ENCODE measurements at regions not wholly inside any gene's neighbourhood (a gene's known extent, or its start where the extent isn't known, plus 50 kb on each side); places are given as distances from the start of the nearest gene placed in this dataset.
A peak's percentile ranks its signal among the peaks of the same experiment; 100 is the strongest.

DNA sequence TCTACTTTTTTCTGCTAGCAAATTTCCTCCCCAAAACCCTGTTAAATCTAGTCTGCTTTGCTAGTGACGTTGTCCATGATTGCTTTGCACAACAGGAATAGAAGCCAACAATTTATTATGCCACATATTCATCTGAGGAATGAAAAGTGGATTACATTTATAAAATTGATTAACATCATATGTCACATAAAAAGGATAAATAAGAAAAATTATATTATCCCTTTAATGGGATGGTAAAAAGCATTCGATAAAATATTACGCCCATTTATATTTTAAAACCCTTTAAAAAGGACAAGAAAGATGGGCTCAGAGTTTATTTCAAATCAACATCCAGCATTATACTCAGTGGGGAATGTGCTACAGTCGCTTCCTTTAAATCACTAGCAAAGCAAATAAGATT, 991.7 kb downstream of the DIAPH3 start:
- DNase-seq: no peak

DNA sequence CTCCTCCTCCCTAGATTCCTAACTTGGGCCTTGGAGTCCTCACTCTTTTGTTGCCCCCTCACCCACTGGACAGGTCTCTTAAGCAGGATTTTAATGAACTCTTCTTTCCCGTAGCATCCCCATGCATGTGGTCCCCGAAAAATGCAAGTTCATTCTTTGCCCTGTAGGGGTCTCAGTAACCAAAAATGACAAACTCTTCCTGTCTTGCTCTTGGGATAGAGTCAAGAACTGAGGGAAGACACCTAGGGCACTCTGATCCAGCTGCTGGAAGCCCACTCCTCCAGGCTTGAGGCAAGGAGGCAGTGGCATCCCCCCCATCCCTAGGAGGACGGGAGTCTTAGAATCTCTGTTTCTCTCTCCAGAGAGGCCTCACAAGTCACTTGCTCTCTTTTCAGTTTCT, 987.0 kb downstream of the DIAPH3 start:
- DNase-seq: no peak

- peak; percentile 1 for DNase-seq
These were observed 985.4 kb downstream of the DIAPH3 start for GRCh38 chr13:59178344-59178743.

GRCh38 chr13:59182241-59182640, 981.5 kb downstream of the DIAPH3 start:
- no peak for DNase-seq

DNA sequence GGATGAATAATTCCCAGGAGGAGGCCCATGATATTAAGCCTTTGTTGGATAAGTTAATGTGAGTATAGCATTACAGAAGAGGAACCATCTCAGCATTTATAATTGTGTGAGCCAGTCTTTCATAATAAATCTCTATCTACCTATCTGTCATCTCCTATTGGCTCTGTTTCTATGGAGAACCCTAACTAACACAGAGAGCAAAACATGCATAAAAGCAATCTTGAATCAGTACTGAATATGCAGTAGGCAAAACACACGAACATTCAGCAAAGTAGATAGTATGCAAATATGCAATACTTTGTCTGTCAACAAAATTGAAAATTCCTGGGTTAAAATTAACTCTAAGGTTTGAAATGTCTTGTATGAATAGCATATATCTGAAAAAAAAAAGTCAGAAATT, 966.3 kb downstream of the DIAPH3 start:
- no peak for DNase-seq

DNA sequence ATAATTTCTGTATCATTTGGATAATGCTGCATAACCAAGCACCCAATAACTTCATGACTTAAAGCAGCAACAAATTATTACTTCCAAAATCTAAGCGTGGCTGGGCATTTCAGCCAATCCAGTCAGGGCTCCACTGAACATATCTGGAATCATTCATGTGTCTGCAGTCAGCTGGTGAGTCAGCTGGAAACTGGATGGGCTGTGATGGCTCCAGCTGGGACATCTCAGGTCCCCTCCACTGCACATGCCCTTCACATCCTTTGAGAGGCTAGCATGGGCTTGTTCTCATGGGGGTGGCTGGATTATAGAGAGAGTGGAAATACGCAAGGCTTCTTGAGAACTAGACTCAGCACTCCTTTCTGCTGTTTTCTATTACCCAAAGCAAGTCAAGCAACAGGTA, 961.9 kb downstream of the DIAPH3 start:
- no peak for DNase-seq

DNA sequence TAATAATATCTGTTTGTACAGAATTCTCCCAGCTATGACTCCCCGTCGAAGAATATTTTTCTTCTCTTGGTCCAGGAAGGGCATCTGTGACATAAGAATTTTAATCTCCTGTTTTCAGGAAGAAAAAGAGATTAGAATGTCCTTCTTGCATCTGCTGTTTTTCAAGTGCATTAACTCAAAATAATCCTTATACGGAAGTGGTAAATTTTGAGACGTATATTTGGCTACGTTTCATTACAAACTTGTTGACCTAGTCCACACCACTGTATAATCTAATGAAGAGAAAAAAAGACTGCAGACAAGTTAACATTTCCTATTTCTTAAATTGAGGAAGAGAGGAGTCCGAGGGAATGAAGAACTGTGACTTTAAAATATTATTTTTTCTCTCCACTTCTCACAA, 959.9 kb downstream of the DIAPH3 start:
- DNase-seq: no peak

DNA sequence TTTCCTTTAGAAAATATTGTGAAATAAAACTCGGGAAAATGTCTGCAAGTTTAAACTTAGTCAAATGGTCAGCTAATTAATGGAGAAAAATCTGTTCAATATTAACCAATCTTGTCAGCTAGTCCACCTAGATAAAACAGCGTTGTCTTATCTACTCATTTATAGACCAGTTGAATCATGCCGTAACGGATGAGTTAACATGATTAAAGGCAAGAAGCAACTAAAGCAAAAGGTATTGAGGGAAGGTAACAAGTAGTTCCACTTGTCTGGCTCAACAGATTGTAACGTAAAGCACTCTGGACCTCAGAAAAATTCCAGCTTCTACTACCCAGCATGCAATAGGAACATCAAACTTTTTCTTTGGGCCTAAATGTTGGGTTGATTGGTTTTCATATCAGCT, 958.2 kb downstream of the DIAPH3 start:
- no peak for DNase-seq

DNA sequence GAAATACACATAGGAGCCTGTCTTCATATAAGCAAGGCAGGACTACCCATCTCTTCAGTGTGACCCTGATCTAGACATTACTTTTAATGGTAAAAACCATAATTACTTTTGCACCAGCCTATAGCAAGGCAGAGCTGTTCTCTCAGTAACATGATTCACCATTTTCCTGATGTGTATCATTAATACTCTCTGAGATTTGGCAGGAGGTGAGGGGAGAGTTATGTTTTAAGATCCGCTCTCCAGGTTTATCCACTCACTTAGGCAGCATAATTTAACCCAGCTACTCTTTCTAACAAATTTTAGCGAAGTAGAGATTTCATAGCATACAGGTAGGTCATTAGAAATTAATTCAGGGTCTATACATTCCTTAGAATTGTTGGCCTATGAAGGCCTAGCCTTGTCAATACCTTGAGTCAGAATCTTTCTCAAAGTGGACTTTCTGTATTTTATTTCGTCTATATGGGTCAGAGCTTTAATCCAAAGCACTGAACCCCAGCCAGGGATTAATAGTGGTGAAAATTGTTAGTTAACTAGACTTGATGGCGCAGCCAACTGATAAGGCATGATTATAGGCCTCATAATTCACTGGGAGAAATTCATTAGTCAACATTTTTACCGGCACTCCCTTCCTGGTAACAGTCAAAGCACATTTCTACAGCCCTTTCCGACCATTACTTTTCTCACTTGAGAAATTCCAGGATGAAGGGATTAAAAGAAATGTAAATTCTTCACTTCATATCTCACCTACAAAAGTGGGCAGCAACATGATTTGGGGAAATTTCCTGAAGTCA, 955.1 kb downstream of the DIAPH3 start:
- no peak for DNase-seq

GRCh38 chr13:59210543-59210942, 953.2 kb downstream of the DIAPH3 start:
- DNase-seq: no peak

GRCh38 chr13:59211606-59212005, 952.1 kb downstream of the DIAPH3 start:
- no peak for DNase-seq

GRCh38 chr13:59229401-59229800, 934.3 kb downstream of the DIAPH3 start:
- peak; percentile 65 for DNase-seq

DNA sequence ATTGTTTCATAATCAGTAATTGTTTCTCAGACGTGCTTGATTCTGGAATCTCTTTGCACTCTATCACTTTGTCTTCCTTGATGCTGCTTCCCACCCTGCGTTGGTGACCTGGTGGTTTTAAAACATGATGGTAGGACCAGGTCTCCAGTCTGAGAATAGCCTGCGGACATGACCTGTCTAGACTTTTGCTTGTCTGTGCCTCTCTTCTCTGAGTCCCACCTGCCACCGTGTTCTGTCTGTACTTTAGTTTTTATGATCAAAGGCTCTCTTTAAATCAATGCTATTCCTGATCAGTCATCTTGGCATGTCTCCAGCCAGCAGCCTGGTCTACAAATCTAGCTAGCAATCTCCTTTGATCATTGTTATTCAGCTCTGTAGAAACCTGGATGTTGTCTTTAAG, 933.9 kb downstream of the DIAPH3 start:
- DNase-seq: peak; percentile 20

DNA sequence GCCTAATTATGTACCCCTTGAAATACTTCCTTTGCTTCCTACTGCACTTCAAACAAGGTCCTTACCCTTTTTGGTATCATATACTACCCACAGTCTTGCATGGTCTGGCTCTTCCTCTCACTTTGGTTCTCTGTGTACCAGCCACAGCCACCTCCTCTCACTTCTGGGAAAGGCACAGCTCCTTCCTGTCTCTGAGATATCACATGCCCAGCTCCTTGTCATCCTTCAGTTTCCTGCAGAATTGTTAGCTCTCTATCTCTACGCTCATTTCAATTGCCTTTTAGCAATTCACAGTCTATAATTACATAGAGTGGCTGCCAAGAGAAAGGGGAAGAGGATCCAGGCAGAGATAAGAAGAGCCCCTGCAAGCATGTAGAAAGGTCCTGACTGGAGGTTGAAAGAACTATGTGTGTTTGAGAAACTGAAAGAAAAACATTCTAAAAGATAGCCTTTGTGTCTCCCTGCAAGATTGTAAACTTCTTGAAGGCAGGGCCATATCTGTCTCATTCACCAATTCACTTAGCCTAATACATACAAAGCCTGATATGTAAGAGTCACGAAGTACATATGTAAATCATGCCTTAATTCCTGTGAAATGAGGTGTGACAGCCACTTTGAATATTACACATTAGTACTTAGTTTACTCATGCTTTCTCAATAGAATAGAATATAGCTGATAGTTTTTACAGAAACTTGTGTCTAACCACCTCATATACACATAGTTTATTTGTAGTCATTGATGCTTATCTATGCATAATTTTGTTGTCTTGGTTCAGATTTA, 933.1 kb downstream of the DIAPH3 start:
- DNase-seq: peak; percentile 16

DNA sequence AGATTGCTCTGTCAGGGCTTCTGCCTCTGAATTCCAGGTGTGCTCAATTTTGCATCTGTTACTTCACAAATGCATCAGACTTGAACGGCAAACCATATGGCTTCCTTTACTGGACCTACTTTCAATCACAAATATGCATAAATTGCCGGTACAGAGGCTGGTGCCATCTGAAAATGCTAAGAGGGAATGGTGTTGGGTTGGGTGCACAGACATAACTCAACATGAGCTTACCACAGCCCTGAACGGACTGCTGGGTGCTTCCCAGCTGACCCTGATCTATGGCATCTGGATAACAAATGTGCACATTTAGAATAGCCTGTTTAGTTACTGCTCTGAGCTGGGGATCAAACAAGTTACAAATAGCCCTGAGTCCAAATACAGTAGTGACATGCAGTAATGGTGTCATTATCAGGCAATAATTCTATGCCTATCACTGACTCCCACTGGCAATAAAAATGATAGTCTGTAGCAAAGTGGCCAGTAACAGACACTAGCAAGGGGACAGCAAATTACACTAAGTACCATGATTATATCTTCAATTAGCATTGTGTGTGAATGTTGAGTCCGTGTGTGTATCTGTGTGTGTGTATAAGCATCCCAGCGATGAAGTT, 927.3 kb downstream of the DIAPH3 start:
- DNase-seq: no peak

DNA sequence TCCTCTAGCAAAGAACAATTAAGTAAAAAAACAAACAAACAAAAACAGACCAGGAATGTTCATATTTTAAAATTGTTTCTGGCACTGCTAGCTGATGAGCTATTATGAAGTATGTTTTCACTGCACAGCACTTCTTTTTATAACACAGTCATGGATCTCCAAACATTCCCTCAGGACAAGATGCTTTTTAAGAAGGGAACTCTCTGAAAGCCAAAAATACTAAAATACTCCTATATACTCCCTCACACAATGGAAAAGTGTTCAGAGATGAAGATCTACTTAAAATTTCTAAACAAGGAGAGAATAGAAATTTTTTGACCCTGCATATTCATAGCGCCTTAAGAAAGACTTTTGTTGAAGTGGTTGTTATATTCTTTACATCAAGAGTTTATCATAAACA, 926.8 kb downstream of the DIAPH3 start:
- DNase-seq: no peak

GRCh38 chr13:59247171-59247570, 916.6 kb downstream of the DIAPH3 start:
- DNase-seq: peak; percentile 3

DNA sequence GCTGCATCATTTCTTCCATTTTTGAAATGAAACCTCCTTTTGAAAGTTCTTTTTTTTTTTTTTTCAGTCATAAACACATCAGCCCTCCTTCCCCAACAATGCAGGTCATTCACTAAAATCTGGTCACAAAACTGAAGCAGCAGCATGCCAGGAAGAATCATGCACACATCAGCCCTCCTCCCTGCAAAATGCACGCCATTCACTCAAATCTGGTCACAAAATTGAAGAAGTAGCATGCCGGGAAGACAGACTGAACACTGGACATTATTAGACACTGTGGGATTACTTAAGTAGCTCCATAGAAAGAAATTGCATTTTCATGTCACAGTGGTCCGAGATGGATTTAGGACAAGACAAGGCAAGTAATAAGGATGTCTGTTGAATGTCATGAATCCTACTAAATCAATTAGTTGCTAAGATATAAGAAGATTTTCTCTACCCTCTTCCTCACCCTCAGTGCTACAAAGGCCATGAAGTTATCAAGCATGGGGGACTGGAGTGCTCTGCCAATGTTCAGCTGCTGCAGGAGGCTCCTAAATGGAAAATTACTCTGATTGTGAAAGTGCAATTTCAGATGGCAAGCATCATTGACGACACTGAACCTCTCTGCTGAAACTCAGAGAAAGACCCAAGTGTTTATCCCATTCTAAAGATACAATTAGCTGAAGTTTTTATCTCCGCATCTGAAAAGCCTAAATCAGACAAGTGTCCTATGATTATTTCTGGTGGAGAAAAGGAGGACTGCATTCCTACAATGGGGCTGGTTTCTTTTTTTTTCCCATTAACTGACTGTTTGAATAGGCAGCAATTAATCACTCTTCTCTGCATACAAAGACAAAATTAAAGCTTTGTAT, 913.2 kb downstream of the DIAPH3 start:
- DNase-seq: no peak

GRCh38 chr13:59259165-59260000, 904.3 kb downstream of the DIAPH3 start:
- DNase-seq: no peak

GRCh38 chr13:59261928-59262488, 901.7 kb downstream of the DIAPH3 start:
- no peak for DNase-seq

- no peak for DNase-seq
These were observed 900.2 kb downstream of the DIAPH3 start for GRCh38 chr13:59263531-59263930.

Data from NCI-H345 (cell line).